COLO829 (cell line): ENCODE measurements at regions not wholly inside any gene's neighbourhood (a gene's known extent, or its start where the extent isn't known, plus 50 kb on each side); places are given as distances from the start of the nearest gene placed in this dataset.
"Not testable (repeated sequence)": the region's sequence is repeated elsewhere in the genome, so short reads cannot be mapped to it uniquely, and the experiment has no call there.

Experiments used
- DNase-seq: peaks from one replicate; pipeline ENCODE4 v3.0.0; 2012; ENCODE audit warnings: low spot score

DNA sequence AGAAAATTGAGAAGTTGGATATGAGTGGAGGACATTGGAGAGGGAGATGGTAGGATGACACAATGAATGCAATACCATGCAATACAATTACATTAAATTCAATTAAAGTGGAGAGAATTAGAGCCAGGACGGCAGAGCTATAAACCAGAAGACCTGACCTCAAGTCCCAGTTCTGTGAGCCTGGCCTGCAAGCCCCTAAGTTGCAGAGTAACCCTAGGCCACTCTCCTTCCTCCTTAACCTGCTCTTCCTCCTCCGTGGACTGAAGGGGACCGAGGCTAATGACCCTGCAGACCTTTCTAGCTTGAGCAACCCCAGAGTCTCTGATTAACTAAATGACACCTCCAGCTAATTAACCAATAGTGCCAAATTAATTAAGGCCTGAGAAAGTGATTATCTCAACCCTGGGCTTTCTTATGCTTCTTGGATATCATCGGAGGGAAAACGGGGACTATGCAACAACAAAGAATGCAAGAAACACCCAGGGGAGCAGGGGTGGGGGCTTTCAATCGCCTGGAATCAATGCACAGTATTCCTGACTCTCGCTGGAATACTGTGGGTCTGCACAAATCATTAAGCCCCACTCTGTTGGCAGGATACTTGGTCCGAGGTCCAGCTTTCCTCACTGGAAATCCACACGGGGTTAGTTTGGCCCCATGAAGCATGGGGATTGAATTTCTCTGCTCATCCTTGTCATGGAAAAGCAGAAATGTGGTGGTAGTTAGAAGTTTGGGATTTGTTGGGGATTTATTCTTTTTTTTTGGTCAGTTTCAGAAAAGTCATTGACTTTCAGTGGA is 548.3 kb downstream of the MN1 start:
- DNase-seq: no peak

DNA sequence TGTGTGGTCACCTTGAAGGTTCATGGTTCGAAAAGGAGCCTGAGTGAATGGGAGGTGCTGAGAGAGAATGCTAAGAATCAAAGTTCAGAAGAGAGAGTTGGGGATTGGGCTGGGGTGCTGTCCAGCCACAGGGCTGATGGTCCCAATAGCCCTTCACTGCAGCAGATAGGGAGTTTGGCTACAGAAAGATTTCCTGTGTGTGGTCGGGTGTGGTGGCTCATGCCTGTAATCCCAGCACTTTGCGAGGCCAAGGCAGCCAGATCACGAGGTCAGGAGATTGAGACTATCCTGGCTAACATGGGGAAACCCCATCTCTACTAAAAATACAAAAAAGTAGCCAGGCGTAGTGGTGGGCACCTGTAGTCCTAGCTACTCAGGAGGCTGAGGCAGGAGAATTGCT is 547.5 kb downstream of the MN1 start:
- not testable (repeated sequence) for DNase-seq

DNA sequence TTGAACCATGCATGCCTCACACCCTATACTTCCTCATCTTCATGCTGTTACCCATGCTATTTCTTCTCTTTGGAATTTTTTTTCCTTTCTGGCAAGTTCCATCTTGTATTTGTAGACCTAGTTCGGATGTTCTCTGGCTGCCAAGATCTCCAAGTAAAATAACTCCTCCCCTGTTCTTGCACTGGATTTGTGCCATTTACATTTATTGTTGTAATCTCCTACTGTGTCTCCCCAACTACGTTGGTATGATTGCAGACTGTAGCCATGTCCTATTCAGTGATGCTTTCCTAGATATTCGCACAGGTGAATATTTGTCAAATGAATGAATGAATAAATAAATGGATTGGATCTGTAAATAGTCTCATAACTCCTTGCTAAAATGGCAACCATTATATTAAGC is 546.0 kb downstream of the MN1 start:
- no peak for DNase-seq

DNA sequence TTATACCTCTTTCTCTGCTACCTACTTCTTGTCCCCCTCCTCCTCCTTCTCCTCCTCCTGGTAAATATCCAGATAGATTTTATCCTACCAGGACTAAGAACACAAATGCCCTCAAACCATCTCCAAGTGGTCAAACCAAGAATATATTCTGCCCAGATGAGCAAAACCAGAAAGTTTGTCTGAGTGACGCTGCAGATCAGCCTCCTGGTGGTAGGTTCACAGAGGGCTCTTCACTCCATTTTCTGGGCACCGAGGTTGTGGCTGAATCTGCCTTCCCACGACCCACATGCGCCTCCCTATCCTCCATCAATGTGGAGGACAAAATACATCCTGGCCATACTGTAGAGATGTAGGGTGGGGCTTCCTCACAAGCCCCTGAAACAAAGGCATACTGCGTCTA is 543.6 kb downstream of the MN1 start:
- DNase-seq: no peak

DNA sequence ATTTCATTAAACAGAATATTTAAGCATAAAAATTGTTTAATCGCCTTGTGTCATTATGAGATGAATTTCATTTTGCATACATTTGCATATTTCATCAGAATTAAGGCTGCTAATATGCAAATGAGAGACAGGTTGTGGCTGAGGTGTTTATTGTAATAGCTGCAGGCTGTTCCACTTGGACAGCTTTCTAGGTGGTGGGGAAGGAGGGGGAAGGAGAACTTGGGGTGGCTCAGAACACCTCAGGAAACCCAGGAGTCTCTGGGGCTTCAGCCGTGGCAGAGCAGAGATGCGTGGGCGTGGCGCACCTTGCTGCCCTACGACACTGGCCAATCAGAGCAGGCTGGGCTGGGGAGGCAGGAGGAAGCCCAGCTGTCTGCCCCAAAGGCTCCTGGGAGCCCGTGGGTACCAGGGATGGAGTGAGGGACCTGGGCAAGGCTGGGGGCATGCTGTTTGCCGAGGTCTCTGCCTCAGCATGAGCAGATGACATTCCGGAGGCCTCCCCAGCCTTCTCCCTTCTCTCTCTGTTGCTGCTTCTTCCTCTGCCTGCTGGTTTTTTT is 542.9 kb downstream of the MN1 start:
- DNase-seq: no peak

DNA sequence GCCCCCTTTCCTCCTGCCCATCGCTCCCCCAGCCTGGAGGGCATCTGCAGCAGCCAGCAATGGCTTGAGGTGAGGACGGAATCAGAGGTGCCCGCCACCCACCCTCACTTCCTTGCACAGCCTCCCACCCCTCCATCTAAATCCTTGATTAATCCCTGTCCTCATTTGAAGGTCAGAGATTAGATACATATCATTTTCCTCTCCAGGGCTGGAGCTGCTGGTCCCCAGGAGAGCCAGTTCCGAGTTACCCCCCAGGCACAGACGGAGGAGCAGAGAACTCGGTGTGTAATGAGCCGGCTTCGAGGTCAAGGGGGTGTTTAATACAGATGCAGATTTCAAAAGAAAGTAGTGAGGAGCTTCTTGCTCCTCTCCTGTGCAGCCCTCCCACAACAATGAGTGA is 542.1 kb downstream of the MN1 start:
- DNase-seq: no peak

DNA sequence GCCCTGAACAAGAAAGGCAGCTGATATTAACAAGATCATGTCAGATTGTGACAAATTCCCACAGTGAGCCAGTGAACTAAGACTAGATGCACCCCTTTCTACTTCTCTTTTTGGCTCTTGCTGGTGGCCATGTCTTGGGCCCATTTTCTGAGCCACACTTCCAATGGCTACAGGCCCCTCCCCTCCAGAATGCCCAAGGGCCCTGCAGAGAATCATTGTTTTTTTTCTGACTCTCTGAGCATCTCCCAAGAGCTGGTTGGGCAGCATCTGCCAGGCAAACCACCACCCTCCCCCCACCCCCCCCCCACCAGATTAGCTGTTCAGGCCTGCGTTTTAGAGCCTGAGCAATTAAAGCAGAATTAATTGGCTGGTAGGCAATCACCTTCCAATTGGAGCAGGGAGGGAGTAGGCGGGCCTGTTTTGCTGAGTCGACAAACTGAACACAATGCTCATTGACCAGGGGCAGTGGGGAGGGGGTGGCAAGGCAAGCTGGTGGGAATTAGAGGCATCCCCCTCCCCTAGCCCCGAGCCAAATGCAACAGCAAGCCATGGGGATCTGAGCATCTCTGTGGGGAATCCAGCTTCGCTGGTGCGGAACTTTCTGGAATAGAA is 541.4 kb downstream of the MN1 start:
- no peak for DNase-seq

DNA sequence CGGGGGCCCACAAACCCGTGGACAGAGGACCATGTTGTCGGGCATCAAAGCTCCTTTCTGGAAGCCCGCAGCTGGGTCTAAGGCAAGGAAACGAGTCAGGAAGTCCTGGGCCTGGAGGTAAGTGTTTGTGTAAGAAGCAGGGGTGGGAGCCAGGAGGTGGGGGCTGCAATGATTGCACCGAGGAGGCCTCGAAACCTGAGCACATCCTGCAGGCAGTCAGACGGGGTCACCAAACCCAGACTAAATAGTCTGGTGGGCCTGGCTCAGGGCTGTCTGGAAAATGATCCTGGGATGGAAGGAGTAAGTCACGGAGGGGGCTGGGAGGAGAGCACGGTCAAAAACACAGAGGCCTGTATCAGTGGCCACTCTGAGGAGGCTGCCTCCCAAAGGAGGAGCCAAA is 539.2 kb downstream of the MN1 start:
- DNase-seq: no peak

DNA sequence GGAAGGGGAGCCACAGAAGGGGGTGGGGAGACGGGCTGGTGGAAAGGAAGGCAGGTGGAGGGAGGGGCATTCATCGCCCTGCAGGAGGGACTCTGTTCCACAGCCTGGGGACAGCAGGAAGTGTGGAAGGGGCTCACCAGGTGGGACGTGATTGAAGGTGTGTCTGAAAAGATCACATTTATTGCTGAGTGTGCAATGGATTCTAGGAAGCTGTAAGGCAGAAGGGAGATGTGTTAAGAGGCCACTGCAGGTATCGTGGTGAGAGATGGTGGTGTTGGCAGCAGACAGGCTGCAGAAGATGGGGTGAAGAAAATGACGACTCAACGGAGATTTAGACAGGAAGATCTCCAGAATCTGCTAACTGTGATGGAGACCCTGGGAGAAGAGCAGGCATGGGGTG is 537.4 kb downstream of the MN1 start:
- DNase-seq: no peak

DNA sequence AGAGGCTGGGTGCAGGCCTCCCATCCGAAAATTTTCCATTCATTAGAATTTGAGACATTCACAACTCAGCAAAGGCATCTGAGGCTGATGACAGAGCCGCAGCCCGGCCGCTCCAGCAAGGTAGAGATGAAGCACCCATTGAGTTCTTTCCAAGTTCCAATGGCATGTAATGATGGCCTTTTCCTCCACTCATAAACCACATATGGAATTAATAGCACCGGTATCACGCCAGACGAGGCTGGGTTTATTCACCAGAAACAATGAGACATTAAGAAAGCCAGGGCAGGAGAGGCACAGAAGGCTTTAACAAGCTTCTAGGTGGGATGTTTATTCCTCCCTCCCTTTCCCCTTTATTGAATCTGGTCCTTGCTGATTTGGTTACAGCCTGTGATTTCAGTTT is 534.4 kb downstream of the MN1 start:
- DNase-seq: no peak

DNA sequence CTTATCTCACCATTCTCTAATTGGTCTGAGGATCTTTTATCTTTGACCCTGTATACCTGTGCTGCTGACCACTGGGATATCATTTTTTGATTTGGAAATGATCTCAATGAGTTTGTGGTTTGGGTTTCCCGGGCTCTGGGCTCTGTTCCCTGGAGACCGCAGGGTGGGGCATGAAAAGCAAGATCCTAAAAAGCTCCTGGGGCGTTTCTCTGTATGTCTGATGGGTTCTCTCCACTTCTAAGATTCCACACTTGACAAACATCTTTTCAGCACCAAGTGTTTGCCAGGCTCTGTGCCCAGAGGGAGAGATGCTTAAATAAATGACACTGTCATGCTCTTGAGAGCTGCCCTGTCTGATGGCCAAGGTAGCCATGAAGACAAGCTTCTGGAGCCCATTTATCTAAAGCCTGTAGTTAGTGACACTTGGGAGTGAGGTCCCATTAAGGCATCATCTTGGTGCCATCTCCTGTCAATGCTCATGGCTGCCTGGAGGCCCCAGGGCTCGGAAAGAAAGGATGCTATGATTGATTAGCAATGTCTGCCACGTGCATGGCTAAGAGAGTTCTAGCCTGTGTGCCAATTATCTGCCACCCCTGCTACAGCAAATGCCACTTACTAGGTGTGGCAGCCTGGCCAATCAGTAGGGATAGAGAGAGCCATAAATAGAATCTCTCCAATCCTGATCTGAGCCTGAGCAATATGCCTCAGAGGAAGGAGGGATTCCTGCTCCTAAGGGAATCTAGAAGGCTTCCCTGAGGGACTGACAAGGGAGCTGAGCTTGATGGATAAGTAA is 531.6 kb downstream of the MN1 start:
- no peak for DNase-seq

DNA sequence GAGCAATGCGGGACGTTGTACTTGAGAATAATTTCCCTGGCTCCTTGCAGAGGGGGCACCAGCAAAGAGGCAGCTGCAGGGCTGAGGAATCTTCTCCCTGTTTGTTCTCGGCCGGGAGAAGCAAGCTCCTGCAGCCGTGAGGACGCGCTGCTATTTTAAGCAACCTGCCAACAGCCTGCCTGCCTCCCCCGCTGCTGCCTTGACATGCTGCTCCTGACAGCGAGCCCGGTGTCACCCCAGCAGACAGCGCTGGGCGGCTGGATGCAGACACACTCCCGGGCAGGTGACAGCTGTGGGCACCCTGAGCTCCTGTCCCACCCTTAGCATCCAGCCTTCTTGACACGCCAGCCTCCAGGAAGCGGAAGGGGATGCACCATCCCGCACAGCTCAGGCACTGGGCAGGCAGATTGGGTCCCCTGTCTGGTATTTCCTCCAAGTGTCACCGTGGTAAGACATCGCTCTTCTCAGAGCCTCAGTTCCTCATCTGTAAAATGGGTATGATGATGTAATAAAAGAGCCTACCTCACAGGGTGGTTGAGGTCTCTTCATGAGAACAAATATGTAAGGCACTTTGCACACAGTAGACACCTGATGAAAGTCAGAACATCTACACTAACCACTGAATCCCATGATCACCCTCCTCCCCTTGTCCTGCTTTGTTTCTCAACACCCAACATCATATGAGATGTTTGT is 530.6 kb downstream of the MN1 start:
- no peak for DNase-seq

DNA sequence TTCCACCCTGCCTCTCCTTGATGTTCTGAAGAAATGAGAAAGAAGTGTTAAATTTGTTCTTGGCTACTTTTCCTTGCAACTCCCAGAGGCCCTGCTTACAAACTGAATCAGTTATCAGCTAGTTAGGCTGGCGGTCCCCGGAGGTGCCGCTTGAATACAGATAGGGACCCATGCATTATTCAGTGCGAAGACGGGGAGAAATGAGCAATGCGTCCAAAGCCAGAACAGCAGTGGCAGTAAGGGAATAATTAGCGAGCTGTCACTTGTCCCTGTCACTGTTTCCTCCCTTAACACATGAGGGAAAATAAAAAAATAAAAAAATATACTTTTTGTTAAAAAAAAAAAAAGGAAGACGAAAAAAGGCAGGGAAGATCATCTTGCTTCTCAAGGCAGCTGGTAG is 528.1 kb downstream of the MN1 start:
- DNase-seq: no peak

DNA sequence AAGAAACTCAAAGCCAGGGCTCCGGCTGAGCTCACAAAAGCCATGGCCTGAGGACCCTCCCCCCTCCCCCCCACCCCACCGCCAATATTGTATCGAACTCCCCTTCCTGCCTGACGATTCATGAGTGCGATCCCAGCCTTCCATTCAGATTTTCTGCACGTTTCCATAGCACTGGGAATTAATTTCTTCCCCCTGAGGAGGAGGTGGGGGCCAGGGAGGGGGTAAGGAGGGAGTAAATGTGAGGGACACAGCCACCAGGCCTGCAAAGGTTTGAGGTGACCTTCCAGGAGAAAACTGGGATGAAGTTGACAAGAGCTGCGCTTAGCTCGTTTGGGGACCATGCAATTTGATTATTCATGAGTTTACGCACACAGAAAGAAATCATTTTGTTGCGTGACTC is 527.7 kb downstream of the MN1 start:
- DNase-seq: no peak

DNA sequence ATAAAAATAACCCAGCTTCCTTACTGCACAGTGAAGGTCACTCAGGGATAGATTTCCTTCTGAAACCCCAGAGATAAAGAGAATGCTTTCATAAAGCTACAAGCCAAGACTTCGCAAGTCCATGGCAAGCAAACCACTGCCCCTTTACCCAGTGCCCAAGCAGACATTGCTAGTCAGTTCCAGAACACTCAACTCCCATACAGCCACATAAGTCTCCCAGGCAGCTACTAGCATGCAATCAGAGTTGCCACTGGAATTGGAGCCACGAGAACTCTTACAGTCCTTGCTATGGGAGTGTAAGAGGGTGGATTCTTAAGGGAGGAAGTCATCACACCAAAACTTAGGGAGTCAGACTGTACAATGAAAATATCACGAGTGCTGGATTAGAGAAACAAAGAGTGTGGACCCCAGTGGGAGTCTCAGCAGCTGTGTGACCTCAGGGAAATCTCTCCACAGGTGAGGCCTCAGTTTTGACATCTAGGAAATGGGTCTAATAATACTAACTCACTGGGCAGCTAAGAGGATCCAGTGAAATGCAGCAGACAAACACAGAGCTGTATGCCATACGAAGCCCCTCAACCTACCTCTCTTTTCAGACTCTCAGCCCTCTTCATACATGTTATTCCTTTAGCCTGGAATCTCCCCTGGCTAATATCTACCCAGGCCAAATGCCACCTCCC is 526.6 kb downstream of the MN1 start:
- no peak for DNase-seq

DNA sequence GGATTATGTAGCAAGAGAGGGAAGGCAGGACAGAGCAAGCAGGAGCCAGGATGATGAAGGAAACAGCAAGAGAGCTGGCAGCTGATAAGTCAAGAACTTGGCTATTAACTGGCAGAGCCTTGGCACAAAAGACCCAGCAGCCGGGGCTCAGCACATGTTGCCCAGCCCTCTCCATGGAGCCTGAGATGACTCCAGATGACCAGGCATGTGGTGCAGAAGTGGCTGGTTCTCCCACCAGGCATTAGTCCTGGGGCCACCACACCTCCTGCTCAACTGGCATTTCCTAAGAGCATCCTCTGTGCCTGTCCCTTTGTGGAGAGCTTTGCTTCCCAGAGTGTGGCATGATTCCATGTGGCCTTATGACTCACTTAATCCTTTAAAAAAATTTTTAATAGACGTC is 522.6 kb downstream of the MN1 start:
- DNase-seq: no peak

DNA sequence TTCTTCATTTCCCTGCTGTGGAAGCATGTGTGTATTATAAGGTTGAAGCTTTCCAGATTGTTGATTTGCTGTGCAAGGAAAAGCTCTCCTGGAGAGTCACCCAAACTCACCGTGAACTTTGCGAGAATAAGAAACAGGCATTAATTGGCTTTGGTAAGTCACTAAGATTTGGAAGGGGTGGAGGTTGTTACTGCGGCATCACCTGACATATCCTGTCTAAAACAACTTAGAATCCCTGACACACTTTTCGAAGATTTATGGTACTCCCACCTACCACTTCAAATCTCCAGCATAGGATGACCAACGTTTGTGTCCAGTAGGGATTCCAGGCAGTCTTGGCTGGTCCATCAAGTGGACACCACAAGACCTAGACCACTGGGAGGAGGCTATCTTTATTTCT is 518.3 kb downstream of the MN1 start:
- no peak for DNase-seq

DNA sequence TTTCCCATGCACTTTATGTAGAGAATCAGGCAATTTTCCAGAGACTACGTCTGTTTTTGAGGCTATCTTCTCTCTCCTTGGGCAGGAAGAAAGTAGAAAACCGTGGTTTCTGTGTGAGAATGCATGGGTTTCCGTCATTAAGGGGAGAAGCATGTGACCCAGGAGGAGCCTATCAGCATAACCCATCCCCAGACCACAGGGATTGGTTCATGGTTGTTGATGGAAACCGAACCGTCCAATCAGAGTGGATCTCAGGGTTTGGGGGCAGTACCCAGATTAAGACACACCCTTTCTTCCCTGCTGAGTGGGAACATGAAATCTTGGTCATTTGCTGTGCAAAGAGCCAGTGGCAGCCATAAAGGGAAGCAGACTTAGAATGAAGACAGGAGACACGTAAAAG is 517.8 kb downstream of the MN1 start:
- no peak for DNase-seq

DNA sequence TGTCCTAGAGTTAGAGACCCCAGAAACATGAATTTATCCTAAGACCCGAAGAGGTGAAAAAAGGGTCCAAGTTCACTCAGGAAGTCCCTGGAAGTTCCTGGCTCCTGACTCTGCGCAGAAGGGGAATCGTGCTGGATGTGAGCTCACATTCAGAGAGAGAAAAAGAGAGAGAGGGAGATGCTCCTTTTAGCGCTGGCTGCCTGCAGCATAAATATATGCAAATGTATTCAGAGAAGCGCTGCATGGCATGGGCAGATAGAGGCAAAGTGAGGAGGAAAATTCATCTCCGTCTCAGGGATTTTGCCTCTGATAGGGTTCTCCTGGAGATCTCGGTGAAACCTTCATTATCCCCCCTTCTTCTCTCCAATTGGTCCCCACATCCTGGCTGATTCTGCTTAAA is 517.2 kb downstream of the MN1 start:
- DNase-seq: no peak

DNA sequence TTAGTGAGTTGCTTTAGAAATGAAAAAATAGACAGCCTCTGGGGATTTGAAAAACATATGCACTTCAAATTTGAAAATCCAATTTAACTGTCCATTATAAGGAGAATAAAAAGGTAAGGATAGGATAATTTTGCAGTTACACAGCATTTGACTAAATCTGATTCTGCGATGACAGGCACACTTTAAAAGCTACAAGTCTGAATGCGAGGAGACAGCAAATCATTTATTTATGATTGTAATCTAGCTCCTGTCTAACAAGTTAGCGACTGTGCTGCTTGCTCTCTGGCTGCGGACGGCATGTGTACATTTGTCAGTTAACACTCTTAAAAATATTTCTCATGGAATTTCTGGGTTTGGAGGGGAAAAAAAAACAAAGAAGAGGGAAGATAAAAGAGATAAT is 514.8 kb downstream of the MN1 start:
- no peak for DNase-seq

DNA sequence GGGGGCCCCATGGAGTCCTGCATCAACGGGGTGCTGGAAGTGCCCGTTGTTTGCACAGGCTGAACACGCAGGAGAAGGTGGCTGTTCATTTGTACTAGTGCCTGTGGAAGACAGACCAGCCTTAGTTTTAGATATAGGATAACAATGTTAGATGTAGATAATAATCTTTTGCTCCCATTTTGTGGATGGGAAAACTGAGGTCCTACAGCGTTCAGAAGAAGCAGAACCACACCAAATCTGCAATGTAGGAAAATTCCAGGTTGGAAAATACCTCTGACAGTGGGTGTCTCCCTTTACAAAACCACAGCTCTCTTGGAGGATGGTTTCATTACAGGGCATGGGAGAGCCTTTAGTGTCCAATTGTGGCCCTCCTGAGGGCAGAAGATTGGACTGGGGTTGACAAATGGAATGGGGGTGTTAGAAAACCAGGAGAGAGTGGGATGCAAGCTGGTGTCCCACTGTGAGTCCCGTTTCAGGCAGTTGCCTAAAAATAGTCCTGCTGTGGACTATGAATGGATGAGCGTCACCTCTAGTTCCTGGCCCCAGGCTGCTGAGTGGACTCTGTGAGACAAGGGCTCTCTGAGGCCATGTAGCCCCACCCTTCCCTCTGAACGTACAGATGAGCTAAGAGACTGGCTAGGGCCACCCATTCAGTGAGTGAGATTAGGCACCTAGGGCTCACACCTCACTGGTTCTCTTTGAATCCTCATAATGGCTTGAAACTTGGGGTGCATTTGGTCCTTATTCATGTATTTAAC is 508.8 kb downstream of the MN1 start:
- no peak for DNase-seq
